H1 (cell line): ENCODE measurements at regions not wholly inside any gene's neighbourhood (a gene's known extent, or its start where the extent isn't known, plus 50 kb on each side); places are given as distances from the start of the nearest gene placed in this dataset.

Experiments used
- CTCF ChIA-PET: fragments of 300-600 bp; sonication (Branson Sonifier 250); formaldehyde crosslinking; loops from one replicate; lab custom pipeline; 2021; ENCODE audit not compliant: partially characterized antibody; lab: Charles Lee
- POLR2A ChIA-PET: fragments of 300-600 bp; sonication (Branson Sonifier 250); formaldehyde crosslinking; loops from one replicate; lab custom pipeline; 2021; ENCODE audit warnings: inconsistent platforms; ENCODE audit not compliant: partially characterized antibody; lab: Charles Lee
- DNase-seq, 2 experiments: peaks; one replicate each; pipeline versions ENCODE4 v3.0.0 to v3.0.0-alpha.2; 2010 to 2022; ENCODE audit warnings: low spot score in 2 of 2, low read depth in 1 of 2, mixed read lengths in 1 of 2
- FAIRE-seq: peaks from 2 replicates; lab custom pipeline; 2011; peaks lifted over from hg19 to GRCh38; lab: Jason Lieb, UNC
- H2AFZ ChIP-seq: 2 replicates; pipeline ENCODE4 v1.8.1; 2012; ENCODE audit warnings: low read length, inconsistent platforms
- H2AK5ac ChIP-seq: 2 replicates; pipeline ENCODE4 v1.6.1; 2013; ENCODE audit warnings: low read depth, low read length
- H2BK120ac ChIP-seq: replicated peaks from 2 replicates; pipeline ENCODE3; 2013; ENCODE audit warnings: low read depth, low read length, inconsistent platforms
- H2BK12ac ChIP-seq: 2 replicates; pipeline ENCODE4 v1.6.1; 2013; ENCODE audit warnings: low read depth, low read length
- H2BK15ac ChIP-seq: 2 replicates; pipeline ENCODE4 v1.6.1; 2013; ENCODE audit warnings: low read length
- H2BK20ac ChIP-seq: 2 replicates; pipeline ENCODE4 v1.6.1; 2013; ENCODE audit warnings: low read length
- H2BK5ac ChIP-seq: 2 replicates; pipeline ENCODE4 v1.6.1; 2013; ENCODE audit warnings: low read depth, low read length
- H3K14ac ChIP-seq: 2 replicates; pipeline ENCODE4 v1.6.1; 2013; ENCODE audit warnings: inconsistent platforms; ENCODE audit not compliant: insufficient read length
- H3K18ac ChIP-seq: 2 replicates; pipeline ENCODE4 v1.6.1; 2013; ENCODE audit warnings: low read length; ENCODE audit errors: extremely low read depth
- H3K23ac ChIP-seq: 2 replicates; pipeline ENCODE4 v1.6.1; 2013; ENCODE audit warnings: inconsistent platforms; ENCODE audit not compliant: insufficient read length
- H3K23me2 ChIP-seq: 2 replicates; pipeline ENCODE4 v1.6.1; 2013; ENCODE audit warnings: low read depth, low read length
- H3K27ac ChIP-seq: 2 replicates; pipeline ENCODE4 v1.6.1; 2011; ENCODE audit warnings: low read depth, low read length, inconsistent platforms
- H3K27me3 ChIP-seq, 4 experiments: replicated peaks in 1 of 4; 1 replicate in 1 of 4; 2 replicates in 3 of 4; pipeline versions ENCODE4 v1.6.1 to v1.8.1; 2011 to 2013; ENCODE audit warnings: low read length in 3 of 4, mild to moderate bottlenecking in 3 of 4, inconsistent platforms in 2 of 4, mixed read lengths in 2 of 4, moderate library complexity in 1 of 4; ENCODE audit not compliant: control insufficient read depth in 3 of 4, insufficient read depth in 3 of 4; ENCODE audit errors: extremely low read depth in 1 of 4
- H3K36me3 ChIP-seq, 4 experiments: 2 replicates each; pipeline versions ENCODE4 v1.6.1 to v1.8.1; 2011 to 2013; ENCODE audit warnings: mild to moderate bottlenecking in 4 of 4, low read length in 3 of 4, moderate library complexity in 2 of 4, control low read depth in 1 of 4, inconsistent platforms in 1 of 4; ENCODE audit not compliant: insufficient read depth in 4 of 4, control insufficient read depth in 2 of 4
- H3K4ac ChIP-seq: replicated peaks from 2 replicates; pipeline ENCODE3; 2013; ENCODE audit warnings: low read length, low read depth, mixed read lengths, inconsistent platforms; ENCODE audit not compliant: insufficient read length
- H3K4me1 ChIP-seq, 4 experiments: replicated peaks in 1 of 4; 1 replicate in 1 of 4; 2 replicates in 3 of 4; pipeline versions ENCODE4 v1.6.1 to v1.8.1; 2011 to 2013; ENCODE audit warnings: low read length in 3 of 4, inconsistent platforms in 2 of 4, mixed read lengths in 1 of 4; ENCODE audit not compliant: insufficient read depth in 4 of 4, control insufficient read depth in 3 of 4
- H3K4me2 ChIP-seq, 2 experiments: 2 replicates each; pipeline versions ENCODE4 v1.6.1 to v1.8.1; 2011 to 2013; ENCODE audit warnings: low read depth in 2 of 2, low read length in 2 of 2, control low read depth in 1 of 2, inconsistent platforms in 1 of 2, mild to moderate bottlenecking in 1 of 2; ENCODE audit not compliant: insufficient read depth in 1 of 2
- H3K4me3 ChIP-seq, 4 experiments: fragments of 200-600, 300-600 bp in 1 of 4; sonication (generic), shearing (Covaris generic), sonication (Bioruptor Twin) in 1 of 4; 2 replicates each; pipeline versions ENCODE4 v1.5.1 to v1.8.1; 2011 to 2016; ENCODE audit warnings: low read length in 4 of 4, low read depth in 3 of 4, control low read depth in 2 of 4, inconsistent platforms in 2 of 4, mild to moderate bottlenecking in 2 of 4, mixed read lengths in 1 of 4, moderate library complexity in 1 of 4; ENCODE audit not compliant: insufficient read depth in 2 of 4; ENCODE audit errors: extremely low read depth in 1 of 4
- H3K56ac ChIP-seq: replicated peaks from 2 replicates; pipeline ENCODE3; 2013; ENCODE audit warnings: low read depth, mild to moderate bottlenecking, mixed read lengths, low read length, inconsistent platforms; ENCODE audit not compliant: insufficient read length
- H3K79me1 ChIP-seq: 2 replicates; pipeline ENCODE4 v1.6.1; 2013; ENCODE audit warnings: low read depth, low read length, control low read depth
- H3K79me2 ChIP-seq, 2 experiments: 2 replicates each; pipeline versions ENCODE4 v1.6.1 to v1.8.1; 2012 to 2013; ENCODE audit warnings: low read length in 2 of 2, mild to moderate bottlenecking in 2 of 2, inconsistent platforms in 1 of 2; ENCODE audit not compliant: insufficient read depth in 2 of 2, control insufficient read depth in 1 of 2
- H3K9ac ChIP-seq, 4 experiments: replicated peaks in 1 of 4; 1 replicate in 1 of 4; 2 replicates in 3 of 4; pipeline versions ENCODE4 v1.6.1 to v1.8.1; 2011 to 2013; ENCODE audit warnings: low read depth in 3 of 4, low read length in 3 of 4, control low read depth in 2 of 4, mild to moderate bottlenecking in 2 of 4, moderate library complexity in 2 of 4, inconsistent platforms in 1 of 4; ENCODE audit errors: extremely low read depth in 1 of 4
- H3K9me3 ChIP-seq, 2 experiments: 2 replicates each; pipeline versions ENCODE4 v1.6.1 to v1.8.1; 2012 to 2013; ENCODE audit warnings: mild to moderate bottlenecking in 2 of 2, moderate library complexity in 2 of 2, control low read depth in 1 of 2, inconsistent platforms in 1 of 2, low read depth in 1 of 2, low read length in 1 of 2, mixed read lengths in 1 of 2; ENCODE audit not compliant: insufficient read depth in 2 of 2
- H4K20me1 ChIP-seq, 2 experiments: replicated peaks in 1 of 2; 2 replicates each; pipeline versions ENCODE3 to v1.8.1; 2011 to 2013; ENCODE audit warnings: inconsistent platforms in 2 of 2, low read length in 2 of 2, mild to moderate bottlenecking in 1 of 2; ENCODE audit not compliant: insufficient read depth in 2 of 2, control insufficient read depth in 1 of 2
- H4K5ac ChIP-seq: 2 replicates; pipeline ENCODE4 v1.6.1; 2013; ENCODE audit warnings: low read length, low read depth, mixed read lengths, inconsistent platforms; ENCODE audit not compliant: insufficient read length
- H4K8ac ChIP-seq: 2 replicates; pipeline ENCODE4 v1.8.0; 2013; ENCODE audit warnings: mild to moderate bottlenecking, moderate library complexity, low read length, inconsistent platforms; ENCODE audit not compliant: insufficient read depth; ENCODE audit errors: extremely low read depth
- H4K91ac ChIP-seq: replicated peaks from 2 replicates; pipeline ENCODE3; 2013; ENCODE audit warnings: low read length, mixed read lengths, inconsistent platforms; ENCODE audit not compliant: insufficient read length
- CHD7 ChIP-seq: fragments of 300-600 bp; sonication (generic); IDR thresholded peaks from 2 replicates; pipeline ENCODE4 v1.7.1; 2012; ENCODE audit warnings: low read length, moderate library complexity, mild to moderate bottlenecking, inconsistent platforms; ENCODE audit not compliant: insufficient replicate concordance

- Histone ChIP-seq H3K23me2 (no peaks in the 10 kb centered on the region), H3K4me1 (peaks cover 0 to 3% (median 0%) of the 10 kb centered on the region in 4 experiments; a peak in 1 of 7 replicates), H3K4ac (no peak overlapping the region), H4K20me1 (no peaks in the 10 kb centered on the region), H3K9me3 (peaks cover 0 to 2% of the 10 kb centered on the region in 2 experiments; a peak in 1 of 4 replicates), H3K4me3 (no peak overlapping the region), H4K5ac (no peak overlapping the region), H4K91ac (no peak overlapping the region), H4K8ac (no peak overlapping the region), H3K79me2 (no peaks in the 10 kb centered on the region), H3K56ac (no peak overlapping the region), H2BK12ac (no peak overlapping the region), H2BK120ac (no peak overlapping the region), H3K18ac (no peak overlapping the region), H3K14ac (no peak overlapping the region), H3K9ac (no peak overlapping the region), H3K4me2 (no peak overlapping the region), H2BK5ac (no peak overlapping the region), H3K36me3 (no peaks in the 10 kb centered on the region; a peak in 1 of 8 replicates), H2AK5ac (no peak overlapping the region), H2BK20ac (no peak overlapping the region), H3K23ac (no peak overlapping the region), H3K27ac (no peak overlapping the region), H3K27me3 (no peaks in the 10 kb centered on the region; a peak in 1 of 7 replicates), H3K79me1 (no peaks in the 10 kb centered on the region), H2BK15ac (no peak overlapping the region), H2AFZ (no peak overlapping the region; the same call in 1 of the 2 replicates)
- POLR2A ChIA-PET = no interaction called here
- no peak for DNase-seq
- no peak for FAIRE-seq
- CTCF ChIA-PET = interaction anchor here (1.5 kb wide), 1 partner anchor 38 kb away, joined by 3 read pairs; no protein-coding TSS in a partner anchor
- TF ChIP-seq CHD7 = no peak
These were observed 146.7 kb downstream of the ACTL7B start for GRCh38 chr9:108709126-108709525.
